Thyroid gland (tissue), 4 donors: ENCODE measurements at regions not wholly inside any gene's neighbourhood (a gene's known extent, or its start where the extent isn't known, plus 50 kb on each side); places are given as distances from the start of the nearest gene placed in this dataset.

Experiments
- DNase-seq, 2 donors: peaks; one replicate each; pipeline ENCODE4 v3.0.0-alpha.2; 2019
- H3K27ac ChIP-seq, 3 donors: fragments of 200-600 bp; sonication (generic); 1 replicate in 2 of 3; 2 replicates in 1 of 3; pipeline ENCODE4 v1.5.1; 2016 to 2019; ENCODE audit warnings: mild to moderate bottlenecking in 1 of 3, moderate library complexity in 1 of 3
- H3K27me3 ChIP-seq: fragments of 200-600 bp; sonication (generic); one replicate; pipeline ENCODE4 v1.5.1; 2019
- H3K36me3 ChIP-seq, 2 donors: fragments of 200-600 bp; sonication (generic); one replicate each; pipeline ENCODE4 v1.5.1; 2016 to 2019
- H3K4me1 ChIP-seq, 2 donors: fragments of 200-600 bp; sonication (generic); one replicate each; pipeline ENCODE4 v1.5.1; 2017 to 2019
- H3K4me3 ChIP-seq, 3 donors: fragments of 200-600 bp; sonication (generic); replicated peaks in 1 of 3; 1 replicate in 2 of 3; 2 replicates in 1 of 3; pipeline ENCODE4 v1.5.1; 2016; ENCODE audit warnings: mild to moderate bottlenecking in 1 of 3
- H3K9me3 ChIP-seq: fragments of 200-600 bp; sonication (generic); one replicate; pipeline ENCODE4 v1.5.1; 2017
- POLR2A ChIP-seq, 2 donors: fragments of 450-650 bp; IDR thresholded peaks; one replicate each; pipeline ENCODE4 v1.6.1; 2017; ENCODE audit warnings: antibody characterized with exemption in 2 of 2, mild to moderate bottlenecking in 2 of 2, moderate library complexity in 1 of 2
- WGBS, 2 donors: methylation state at CpG; one replicate each; pipeline ENCODE4 v1.1.5; 2017; 5-methylcytosine and 5-hydroxymethylcytosine counted together
- intact Hi-C: fragments of 100-400 bp; cut with DNase I; formaldehyde crosslinking; loops from one replicate; pipeline ENCODE4 v1.15.1; 2023
- TF ChIP-seq, protein P1 (sequence below), 6 experiments: fragments of 200-600 bp in 3 of 6; fragments of 450-650 bp in 3 of 6; sonication (generic) in 3 of 6; IDR thresholded peaks; one replicate each; pipeline ENCODE4 v1.5.1; 2016 to 2019; ENCODE audit warnings: antibody characterized with exemption in 6 of 6, mild to moderate bottlenecking in 2 of 6, inconsistent platforms in 1 of 6, moderate library complexity in 1 of 6

DNA sequence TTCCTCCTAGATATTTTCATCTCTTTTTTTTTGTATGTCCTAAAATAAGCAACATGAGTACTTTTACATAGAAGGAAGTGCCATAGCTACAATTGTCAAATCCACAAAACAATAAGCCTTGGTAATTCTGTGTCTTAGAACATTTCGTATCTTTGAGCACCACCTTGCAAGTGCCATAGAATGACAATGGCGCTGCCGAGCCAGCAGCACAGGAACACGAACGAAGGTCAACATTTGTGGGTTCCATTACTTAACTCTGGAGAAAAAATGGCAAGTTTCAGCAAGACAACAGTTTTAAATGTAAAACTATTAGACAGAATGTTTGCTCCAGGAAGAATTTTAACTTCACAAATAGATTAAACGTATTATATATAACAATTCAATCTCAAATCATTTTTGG is 222.1 kb downstream of the CHRM3 start:
- no peak overlapping the region for H3K4me3 ChIP-seq
- TF ChIP-seq, protein P1, sequence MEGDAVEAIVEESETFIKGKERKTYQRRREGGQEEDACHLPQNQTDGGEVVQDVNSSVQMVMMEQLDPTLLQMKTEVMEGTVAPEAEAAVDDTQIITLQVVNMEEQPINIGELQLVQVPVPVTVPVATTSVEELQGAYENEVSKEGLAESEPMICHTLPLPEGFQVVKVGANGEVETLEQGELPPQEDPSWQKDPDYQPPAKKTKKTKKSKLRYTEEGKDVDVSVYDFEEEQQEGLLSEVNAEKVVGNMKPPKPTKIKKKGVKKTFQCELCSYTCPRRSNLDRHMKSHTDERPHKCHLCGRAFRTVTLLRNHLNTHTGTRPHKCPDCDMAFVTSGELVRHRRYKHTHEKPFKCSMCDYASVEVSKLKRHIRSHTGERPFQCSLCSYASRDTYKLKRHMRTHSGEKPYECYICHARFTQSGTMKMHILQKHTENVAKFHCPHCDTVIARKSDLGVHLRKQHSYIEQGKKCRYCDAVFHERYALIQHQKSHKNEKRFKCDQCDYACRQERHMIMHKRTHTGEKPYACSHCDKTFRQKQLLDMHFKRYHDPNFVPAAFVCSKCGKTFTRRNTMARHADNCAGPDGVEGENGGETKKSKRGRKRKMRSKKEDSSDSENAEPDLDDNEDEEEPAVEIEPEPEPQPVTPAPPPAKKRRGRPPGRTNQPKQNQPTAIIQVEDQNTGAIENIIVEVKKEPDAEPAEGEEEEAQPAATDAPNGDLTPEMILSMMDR (IDR thresholded peaks at IDR 0.05), result no peak
- no peak for TF ChIP-seq POLR2A (IDR thresholded peaks at IDR 0.05)
- no peak overlapping the region for H3K27ac ChIP-seq
- intact Hi-C loops, result no loop called here
- H3K4me1 ChIP-seq, result no peaks in the 10 kb centered on the region
- WGBS, 2 donors, result 83 to 86% methylated on average over 6 of the region's 6 CpGs
- H3K9me3 ChIP-seq, result no peaks in the 10 kb centered on the region
- no peaks in the 10 kb centered on the region for H3K36me3 ChIP-seq
- no peak for DNase-seq
- no peaks in the 10 kb centered on the region for H3K27me3 ChIP-seq

DNA sequence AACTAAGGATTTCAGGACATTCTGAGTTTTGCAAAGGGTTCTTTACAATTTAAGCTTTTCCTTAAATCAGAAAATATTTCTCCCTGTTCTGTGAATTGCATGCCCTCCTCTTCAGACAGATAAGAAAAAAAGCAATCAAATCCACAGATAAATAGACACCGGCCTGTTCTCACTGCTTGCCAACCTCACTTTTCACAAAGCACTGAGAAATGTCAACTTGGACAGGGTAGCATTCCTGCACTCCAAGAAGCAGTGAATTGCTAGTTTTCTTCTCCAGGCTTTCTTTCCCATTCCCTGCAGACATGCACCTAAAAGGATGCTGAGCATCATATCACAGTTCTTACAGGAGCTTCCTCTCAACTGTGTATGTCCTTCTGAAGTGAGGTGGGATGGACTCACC is 226.0 kb downstream of the CHRM3 start:
- DNase-seq, result no peak
- H3K36me3 ChIP-seq, result no peaks in the 10 kb centered on the region
- H3K27ac ChIP-seq, result no peak overlapping the region
- no peaks in the 10 kb centered on the region for H3K27me3 ChIP-seq
- H3K4me3 ChIP-seq, result no peak overlapping the region
- H3K9me3 ChIP-seq, result no peaks in the 10 kb centered on the region
- TF ChIP-seq, protein P1 (IDR thresholded peaks at IDR 0.05), result no peak
- TF ChIP-seq POLR2A (IDR thresholded peaks at IDR 0.05), result no peak
- 50 to 70% methylated on average over 1 of the region's 1 CpG for WGBS, 2 donors
- no peaks in the 10 kb centered on the region for H3K4me1 ChIP-seq
- intact Hi-C loops, result no loop called here

DNA sequence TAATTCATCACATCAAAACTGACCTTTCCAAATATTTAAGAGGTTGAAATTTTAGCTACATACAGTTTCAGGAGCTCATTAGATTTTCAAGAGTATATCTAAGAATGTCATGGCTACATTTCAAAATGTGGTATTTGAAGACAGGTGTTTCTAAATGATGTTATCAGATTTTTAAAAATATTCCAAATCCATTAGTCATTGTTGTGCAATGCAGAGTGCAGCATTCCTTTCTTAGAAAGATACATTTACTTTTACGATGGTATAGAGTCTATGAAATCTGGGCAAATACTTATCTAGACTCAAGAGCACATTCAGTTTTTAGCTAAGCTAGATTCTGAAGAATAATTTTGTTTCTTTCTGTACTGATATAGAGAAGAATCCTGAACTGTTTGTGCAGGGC is 230.3 kb downstream of the CHRM3 start:
- TF ChIP-seq POLR2A (IDR thresholded peaks at IDR 0.05), result no peak
- TF ChIP-seq, protein P1 (IDR thresholded peaks at IDR 0.05), result no peak
- H3K4me1 ChIP-seq, result no peaks in the 10 kb centered on the region
- 73 to 77% methylated on average over 1 of the region's 1 CpG for WGBS, 2 donors

DNA sequence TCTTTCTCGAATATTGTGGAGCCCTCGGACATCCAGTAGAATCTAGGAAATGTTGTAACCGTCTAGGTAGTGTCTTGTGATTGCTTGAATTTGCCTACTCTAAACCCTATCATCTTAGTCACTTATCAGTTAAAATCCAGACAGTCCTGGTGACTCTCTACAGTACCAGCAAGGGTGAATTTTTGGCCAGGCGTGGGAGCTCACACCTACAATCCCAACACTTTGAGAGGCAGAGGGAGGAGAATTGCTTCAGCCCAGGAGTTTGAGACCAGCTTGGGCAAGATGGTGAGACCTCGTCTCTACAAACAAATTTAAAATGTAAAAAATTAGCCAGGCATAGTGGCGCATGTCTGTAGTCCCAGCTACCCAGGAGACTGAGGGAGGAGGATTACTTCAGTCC is 230.9 kb downstream of the CHRM3 start:
- H3K27me3 ChIP-seq, result no peaks in the 10 kb centered on the region
- H3K4me3 ChIP-seq, result no peak overlapping the region
- H3K27ac ChIP-seq, result no peak overlapping the region
- no peaks in the 10 kb centered on the region for H3K36me3 ChIP-seq
- intact Hi-C loops, result no loop called here
- WGBS, 2 donors, result 86 to 92% methylated on average over 6 of the region's 6 CpGs
- TF ChIP-seq POLR2A (IDR thresholded peaks at IDR 0.05), result no peak
- TF ChIP-seq, protein P1 (IDR thresholded peaks at IDR 0.05), result no peak
- DNase-seq, result no peak
- no peaks in the 10 kb centered on the region for H3K9me3 ChIP-seq
- no peaks in the 10 kb centered on the region for H3K4me1 ChIP-seq

More for the DNA sequence above, 230.3 kb downstream of the CHRM3 start:
- Histone ChIP-seq H3K27me3 (no peaks in the 10 kb centered on the region), H3K27ac (no peak overlapping the region), H3K36me3 (no peaks in the 10 kb centered on the region), H3K4me3 (no peak overlapping the region), H3K9me3 (no peaks in the 10 kb centered on the region)
- intact Hi-C loops, result no loop called here
- no peak for DNase-seq

DNA sequence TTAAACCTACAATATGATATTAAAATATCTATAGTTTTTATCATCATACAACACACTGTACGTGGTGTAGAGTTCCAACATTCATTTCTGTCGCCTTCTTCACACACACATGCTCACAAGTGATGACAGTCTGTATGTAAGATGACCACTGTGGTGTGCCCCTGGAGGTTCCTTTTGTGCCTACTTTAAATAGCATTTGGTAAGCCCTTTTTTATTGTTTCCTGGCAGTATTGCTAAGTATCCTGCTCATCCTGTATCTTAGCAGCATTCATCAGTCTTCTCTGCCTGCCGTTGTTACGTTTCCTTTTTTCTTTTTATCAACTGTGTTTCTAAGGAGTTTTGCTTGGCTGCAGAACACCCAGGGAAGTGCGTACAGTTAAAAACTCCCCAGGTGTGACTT is 231.4 kb downstream of the CHRM3 start:
- no peak for TF ChIP-seq POLR2A (IDR thresholded peaks at IDR 0.05)
- TF ChIP-seq, protein P1 (IDR thresholded peaks at IDR 0.05), result no peak
- H3K4me3 ChIP-seq, result no peak overlapping the region
- H3K27ac ChIP-seq, result no peak overlapping the region
- no peaks in the 10 kb centered on the region for H3K9me3 ChIP-seq
- no peaks in the 10 kb centered on the region for H3K4me1 ChIP-seq
- H3K36me3 ChIP-seq, result no peaks in the 10 kb centered on the region
- intact Hi-C loops, result no loop called here
- no peak for DNase-seq
- 64 to 66% methylated on average over 5 of the region's 5 CpGs for WGBS, 2 donors
- H3K27me3 ChIP-seq, result no peaks in the 10 kb centered on the region
